C4-2B (cell line): ENCODE measurements at regions not wholly inside any gene's neighbourhood (a gene's known extent, or its start where the extent isn't known, plus 50 kb on each side); places are given as distances from the start of the nearest gene placed in this dataset.
"Not testable (repeated sequence)": the region's sequence is repeated elsewhere in the genome, so short reads cannot be mapped to it uniquely, and the experiment has no call there.

Source experiments
- H3K27ac ChIP-seq: fragments of 450-650 bp; 2 replicates; pipeline ENCODE4 v1.5.1; 2017
- ZFX ChIP-seq: fragments of 450-650 bp; IDR thresholded peaks from 2 replicates; pipeline ENCODE4 v1.6.1; 2017
- TF ChIP-seq, protein P1 (sequence below): fragments of 450-650 bp; conservative IDR thresholded peaks from 2 replicates; pipeline ENCODE4 v1.5.1; 2017; ENCODE audit warnings: mild to moderate bottlenecking

DNA sequence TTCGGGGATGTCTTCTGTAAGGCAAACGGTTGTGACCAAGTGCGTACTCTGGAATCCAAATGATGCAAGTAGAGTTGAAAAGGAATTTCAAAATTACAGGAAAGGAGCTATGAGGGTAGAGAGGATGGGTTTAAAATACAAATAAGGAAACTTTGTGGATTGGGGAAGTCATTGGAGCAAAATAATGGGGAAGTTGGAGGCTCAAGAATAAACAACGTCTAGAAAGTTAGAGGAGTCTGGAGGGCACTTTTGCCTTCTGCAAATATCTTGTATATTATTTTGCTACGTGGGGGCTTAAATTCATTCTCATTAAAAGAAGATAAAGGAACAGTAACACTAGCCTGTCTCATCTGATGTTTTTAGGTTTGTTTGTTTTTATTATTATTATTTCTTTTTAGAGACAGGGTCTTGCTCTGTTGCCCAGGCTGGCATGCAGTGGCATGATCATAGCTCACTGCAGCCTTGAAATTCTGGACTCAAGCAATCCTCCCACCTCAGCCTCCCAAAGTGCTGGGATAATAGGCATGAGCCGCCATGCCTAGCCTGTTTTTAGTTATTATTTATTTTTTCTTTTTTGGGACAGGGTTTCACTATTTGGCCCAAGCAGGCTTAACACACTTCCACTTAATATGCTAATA, 55.0 kb upstream of the TNFAIP3 start:
- no peak overlapping the region for H3K27ac ChIP-seq
- TF ChIP-seq, protein P1, sequence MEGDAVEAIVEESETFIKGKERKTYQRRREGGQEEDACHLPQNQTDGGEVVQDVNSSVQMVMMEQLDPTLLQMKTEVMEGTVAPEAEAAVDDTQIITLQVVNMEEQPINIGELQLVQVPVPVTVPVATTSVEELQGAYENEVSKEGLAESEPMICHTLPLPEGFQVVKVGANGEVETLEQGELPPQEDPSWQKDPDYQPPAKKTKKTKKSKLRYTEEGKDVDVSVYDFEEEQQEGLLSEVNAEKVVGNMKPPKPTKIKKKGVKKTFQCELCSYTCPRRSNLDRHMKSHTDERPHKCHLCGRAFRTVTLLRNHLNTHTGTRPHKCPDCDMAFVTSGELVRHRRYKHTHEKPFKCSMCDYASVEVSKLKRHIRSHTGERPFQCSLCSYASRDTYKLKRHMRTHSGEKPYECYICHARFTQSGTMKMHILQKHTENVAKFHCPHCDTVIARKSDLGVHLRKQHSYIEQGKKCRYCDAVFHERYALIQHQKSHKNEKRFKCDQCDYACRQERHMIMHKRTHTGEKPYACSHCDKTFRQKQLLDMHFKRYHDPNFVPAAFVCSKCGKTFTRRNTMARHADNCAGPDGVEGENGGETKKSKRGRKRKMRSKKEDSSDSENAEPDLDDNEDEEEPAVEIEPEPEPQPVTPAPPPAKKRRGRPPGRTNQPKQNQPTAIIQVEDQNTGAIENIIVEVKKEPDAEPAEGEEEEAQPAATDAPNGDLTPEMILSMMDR, result no peak
- no peak for TF ChIP-seq ZFX

DNA sequence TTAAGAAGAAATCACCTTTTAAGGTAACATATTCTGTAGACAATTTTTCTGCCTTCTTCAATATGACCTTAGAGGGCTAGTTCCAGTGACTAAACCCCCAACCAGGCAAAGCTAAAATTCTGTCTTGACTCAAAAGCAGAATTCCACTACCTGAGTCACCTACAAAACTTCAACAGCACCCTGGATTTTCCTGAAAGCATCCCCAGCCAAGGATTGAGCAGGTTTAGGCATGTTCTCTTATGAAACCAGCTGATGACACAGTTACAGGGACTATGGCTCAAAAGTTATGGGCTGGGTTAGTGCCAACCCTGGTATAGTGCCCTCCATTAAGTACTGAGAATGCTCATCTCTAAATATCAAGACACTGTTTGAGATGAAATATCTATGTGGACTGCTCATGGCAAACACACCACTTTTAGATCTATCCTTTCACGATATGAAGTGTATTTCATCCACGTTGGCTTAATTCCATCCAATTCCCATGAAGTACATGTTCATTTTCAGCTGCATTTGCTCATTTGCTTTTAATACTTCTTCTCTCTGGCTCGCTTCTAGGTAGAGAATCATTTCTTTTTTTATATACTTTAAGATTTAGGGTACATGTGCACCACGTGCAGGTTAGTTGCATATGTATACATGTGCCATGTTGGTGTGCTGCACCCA, 53.6 kb upstream of the TNFAIP3 start:
- H3K27ac ChIP-seq, result no peak overlapping the region
- TF ChIP-seq, protein P1, result no peak
- no peak for TF ChIP-seq ZFX

DNA sequence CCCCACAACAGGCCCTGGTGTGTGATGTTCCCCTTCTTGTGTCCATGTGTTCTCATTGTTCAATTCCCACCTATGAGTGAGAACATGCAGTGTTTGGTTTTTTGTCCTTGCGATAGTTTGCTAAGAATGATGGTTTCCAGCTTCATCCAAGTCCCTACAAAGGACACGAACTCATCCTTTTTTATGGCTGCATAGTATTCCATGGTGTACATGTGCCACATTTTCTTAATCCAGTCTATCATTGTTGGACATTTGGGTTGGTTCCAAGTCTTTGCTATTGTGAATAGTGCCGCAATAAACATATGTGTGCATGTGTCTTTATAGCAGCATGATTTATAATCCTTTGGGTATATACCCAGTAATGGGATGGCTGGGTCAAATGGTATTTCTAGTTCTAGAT, 53.0 kb upstream of the TNFAIP3 start:
- not testable (repeated sequence) for H3K27ac ChIP-seq

DNA sequence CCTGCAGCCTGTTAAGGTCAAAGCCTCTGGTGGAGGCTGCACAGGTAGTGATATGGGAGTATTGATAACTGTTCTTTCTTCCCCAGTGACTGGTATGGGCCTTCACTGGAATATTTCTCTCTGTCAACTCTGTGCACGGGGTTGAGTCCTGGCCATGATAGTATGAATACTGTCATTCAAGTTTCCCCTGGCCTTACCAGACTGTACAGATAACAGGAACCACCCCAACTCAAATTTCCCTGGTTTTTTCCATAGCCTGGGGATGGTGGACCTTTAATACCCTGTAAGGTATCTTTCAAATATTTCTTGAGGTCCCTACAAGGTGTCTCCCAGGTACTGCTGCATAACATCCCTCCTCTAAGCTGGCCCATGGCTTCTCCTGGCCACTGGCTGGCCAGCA, 51.4 kb upstream of the TNFAIP3 start:
- TF ChIP-seq, protein P1, result no peak
- no peak for TF ChIP-seq ZFX
- H3K27ac ChIP-seq, result no peak overlapping the region

DNA sequence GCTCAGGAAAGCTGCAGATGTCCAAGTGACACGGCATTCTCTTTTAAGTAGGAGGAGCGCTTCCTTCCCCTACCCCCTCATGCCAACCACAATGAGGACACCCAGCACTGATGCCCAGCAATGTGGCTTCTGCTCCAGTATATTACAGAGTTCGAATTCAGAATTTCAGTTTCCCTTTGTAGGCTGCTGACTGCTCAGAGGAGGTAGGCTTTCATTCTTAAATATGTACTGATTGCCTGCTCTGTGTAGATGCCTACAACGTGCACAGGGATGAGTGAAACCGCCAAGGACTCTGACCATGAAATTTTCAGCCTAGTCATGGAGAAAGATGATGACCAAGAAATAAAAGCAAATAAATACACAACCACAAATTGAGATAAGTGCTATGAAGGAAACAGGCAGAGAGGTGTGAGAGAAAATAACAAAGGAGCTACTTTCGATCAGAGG, 50.9 kb upstream of the TNFAIP3 start:
- H3K27ac ChIP-seq, result no peak overlapping the region
- TF ChIP-seq, protein P1, result no peak
- TF ChIP-seq ZFX, result no peak

DNA sequence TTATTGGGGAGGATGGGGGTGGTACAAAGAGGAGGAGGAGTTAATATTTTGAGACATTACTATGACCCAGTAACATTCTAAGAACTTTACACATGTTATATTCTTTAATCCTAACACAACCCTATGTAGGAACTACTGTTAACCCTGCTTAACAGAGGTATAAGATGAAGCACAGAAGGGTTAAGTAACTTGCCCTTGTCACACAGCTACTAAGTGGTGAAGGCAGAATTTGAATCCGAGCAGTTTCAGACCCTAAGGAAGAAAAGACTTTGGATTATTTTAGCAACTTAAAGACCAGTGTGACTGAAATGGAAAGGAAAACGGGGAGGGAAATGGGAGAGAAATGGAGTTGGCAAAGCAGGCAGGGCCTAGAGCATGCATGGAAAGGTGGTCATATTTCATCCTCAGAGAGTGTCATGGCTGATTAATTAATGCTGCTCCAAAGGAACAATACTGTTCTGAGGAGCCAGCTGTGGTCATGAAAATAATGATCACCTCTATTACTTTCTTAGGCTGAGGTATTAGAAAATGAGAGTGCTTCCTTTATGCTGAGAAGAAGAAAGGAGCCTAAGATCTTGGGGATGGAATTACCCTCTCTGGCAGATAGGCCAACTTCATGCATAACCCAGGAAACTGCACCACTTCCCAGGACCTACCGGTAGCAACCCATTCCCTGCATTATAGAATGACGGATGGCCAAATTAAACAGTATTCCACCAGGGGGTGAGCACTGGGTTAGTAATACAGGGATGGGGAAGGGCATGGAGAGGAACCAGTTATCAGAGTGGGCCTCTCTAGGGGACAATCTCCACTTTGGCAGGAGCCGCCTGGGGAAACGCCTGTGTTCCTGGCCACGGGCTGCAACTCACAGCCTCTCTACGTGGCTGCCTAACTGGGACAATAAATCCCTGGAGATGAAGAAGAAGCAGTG, 50.1 kb upstream of the TNFAIP3 start:
- no peak overlapping the region for H3K27ac ChIP-seq
- TF ChIP-seq, protein P1, result no peak
- no peak for TF ChIP-seq ZFX
